ENCODE measurements at regions not wholly inside any gene's neighbourhood (a gene's known extent, or its start where the extent isn't known, plus 50 kb on each side); places are given as distances from the start of the nearest gene placed in this dataset.

DNA sequence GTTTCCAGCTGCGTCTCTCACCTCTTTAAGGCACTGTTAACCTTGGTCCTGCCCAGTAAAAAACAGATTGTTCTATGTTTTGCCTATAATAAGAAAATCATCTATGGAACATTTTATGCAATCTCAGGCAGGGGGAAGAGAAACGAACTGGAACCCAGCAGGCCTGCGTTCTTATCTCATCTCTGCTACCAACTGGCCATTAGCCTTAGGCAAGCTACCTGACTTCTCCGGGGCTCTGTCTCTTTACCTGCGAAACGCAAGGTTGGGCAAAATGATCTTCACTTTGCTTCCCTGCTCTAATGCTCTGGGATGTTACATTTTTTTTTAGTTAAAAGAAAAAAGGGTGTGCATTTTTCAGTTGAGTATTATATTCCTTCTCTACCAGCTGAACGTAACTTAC lies 70.5 kb upstream of the WIPF1 start:
- no peak for DNase-seq (ENCODE audit: low spot score)

DNA sequence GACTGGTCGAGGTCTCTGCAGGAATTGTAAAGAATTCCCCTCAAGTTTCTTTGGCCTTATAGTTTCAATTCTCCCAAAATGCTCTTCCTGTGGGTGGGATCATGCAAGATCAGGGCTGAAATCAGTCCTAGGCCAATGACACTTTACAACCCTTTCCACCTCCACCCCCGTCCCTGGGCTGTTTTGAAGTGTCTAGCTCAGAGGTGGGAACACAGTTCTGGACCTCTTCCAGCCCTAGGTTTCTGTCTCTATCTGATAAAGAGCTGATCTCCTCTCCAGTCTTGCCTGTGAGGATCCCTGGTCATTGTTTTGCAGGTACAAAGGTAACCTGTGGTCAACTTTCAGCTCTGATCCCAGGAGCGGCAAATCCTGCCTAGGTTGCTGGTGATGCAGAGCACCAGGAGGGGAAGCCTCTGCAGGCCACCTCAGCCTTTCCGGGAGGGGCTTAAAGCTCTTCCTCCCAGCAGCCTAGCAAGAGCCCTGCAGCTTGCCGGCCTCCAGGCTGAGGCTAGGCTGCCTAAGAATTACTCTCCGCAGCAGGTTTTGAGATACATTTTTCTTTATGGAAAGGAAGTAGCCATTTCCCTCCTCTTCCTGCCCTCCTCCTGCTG lies 69.8 kb upstream of the WIPF1 start:
- peak; percentile 11 for DNase-seq (ENCODE audit: low spot score)

DNA sequence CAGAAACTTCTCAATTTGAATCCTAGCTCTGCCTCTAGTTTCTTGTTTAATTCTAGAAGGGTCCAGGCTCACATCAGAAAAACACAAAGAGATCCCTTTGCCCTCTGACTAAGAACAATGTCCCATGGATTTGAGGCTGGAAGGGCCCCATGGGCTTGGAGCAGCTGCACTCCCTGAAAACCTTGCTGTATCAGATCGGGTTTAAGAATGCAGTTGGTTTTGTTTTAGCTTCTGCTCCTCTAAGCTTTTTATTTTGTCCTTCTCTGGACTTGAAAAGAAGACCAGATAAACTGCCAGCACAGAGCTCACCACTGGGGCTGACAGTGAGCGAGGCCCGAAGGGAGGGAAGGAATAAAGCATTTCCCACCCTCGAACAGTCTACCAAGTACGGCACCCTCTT lies 69.2 kb upstream of the WIPF1 start:
- peak; percentile 29 for DNase-seq (ENCODE audit: low spot score)

DNA sequence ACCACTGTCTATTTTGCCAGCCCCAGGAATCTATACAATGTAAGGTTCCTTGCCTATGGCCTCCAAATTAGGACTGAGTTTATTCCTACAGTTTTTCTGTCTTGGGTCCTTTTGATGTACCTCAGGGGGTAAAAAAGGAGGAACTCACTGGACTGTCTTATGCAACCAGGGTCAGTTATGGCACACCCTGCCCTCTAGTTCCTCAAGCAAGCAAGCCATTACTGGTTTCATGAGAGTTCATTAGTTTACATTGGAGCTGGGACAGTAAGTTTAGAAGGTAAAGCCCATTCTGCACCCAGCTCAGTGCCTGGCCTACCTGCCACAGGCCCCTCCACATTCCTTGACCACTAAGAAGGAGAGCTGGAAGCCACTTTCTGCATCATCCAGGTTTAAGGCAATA lies 68.7 kb upstream of the WIPF1 start:
- no peak for DNase-seq (ENCODE audit: low spot score)

DNA sequence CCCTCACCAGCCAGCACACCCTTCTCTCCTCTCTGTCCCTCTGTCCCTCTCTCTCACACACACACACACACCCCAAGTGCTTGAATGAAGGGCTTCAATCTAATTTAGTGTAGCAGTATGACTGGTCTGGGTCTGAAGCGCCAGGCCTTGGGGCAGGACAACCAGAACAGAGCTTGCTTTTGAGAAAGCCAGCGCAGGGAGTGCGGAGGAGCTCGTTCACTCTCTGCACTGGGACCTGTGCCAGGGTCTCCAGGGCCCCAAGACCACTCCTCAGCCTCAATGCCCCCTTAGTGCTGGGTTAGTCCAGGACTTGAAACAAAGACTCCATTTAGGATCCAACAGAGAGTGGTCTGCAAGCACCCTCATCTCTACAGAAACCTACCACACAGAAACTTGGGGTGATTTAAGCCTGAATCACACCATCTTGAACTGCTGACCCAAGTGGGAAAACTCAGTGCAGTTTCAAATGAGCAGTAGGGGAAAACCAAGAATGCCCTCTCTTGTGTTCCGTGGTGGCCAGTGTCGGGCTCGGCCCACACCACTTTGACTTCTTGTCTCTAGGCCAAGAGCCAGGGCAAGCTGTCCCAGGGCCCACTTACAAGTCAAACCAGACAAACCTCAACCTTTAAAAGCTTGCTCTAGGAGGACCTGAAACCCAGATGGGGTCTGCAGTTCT lies 66.6 kb upstream of the WIPF1 start:
- no peak for DNase-seq (ENCODE audit: low spot score)

DNA sequence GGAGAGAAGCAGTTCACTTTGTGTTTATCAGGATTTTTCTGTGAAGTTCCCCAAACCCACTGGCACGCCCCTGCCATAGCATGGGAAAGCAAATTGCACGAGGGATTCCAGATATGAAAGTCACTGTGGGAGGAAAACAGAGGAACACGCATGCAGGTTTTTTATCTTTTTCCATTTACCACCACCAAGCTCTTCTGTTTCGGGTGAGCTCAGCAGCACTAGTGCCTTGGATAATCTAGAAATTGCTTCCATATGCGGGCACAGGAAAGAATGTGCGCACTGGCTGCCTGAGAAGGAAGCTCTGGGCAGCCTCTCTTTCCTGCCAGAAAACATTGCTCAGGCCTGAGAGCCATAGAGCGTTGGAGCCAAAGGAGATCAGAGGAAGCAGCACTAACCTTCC lies 65.9 kb upstream of the WIPF1 start:
- DNase-seq (ENCODE audit: low spot score): peak; percentile 88

DNA sequence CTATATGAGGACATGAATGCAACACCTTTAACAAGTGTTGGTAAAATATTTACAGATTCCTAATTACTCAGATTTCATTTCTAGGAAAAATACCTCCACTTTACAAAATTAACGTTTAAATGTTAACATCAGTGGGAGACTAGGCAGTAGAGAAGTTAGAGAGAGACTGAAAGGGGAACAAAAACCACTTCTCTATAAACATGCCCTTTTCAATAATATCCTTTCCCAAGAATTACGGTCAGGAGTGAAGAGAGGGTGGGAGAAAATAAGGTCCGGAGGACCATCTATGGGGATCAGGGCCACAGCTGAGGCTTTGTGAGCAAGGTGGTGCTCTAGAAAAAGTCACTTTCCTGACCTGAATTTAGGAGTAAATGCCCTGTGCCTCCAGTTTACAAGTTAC lies 65.3 kb upstream of the WIPF1 start:
- no peak for DNase-seq (ENCODE audit: low spot score)

DNA sequence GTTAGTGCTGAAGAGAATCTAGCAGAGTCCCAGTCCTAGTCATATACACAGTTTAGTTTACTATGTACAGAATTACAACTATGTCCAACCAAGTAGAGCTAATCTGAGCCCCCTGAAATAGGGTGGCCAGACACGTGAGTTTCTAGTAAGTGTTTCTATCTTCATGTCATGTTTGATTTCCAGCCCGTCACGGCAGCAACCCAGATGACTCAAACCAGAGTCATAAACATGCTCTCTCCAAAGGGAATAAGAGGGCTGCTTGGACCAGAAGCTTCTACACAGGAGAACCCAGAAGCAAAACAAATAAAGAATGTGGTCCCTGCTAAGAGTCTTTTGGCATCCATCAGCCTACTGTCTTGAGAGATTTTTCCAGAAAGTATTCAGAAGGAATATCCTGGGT lies 64.9 kb upstream of the WIPF1 start:
- peak; percentile 70 for DNase-seq (ENCODE audit: low spot score)

DNA sequence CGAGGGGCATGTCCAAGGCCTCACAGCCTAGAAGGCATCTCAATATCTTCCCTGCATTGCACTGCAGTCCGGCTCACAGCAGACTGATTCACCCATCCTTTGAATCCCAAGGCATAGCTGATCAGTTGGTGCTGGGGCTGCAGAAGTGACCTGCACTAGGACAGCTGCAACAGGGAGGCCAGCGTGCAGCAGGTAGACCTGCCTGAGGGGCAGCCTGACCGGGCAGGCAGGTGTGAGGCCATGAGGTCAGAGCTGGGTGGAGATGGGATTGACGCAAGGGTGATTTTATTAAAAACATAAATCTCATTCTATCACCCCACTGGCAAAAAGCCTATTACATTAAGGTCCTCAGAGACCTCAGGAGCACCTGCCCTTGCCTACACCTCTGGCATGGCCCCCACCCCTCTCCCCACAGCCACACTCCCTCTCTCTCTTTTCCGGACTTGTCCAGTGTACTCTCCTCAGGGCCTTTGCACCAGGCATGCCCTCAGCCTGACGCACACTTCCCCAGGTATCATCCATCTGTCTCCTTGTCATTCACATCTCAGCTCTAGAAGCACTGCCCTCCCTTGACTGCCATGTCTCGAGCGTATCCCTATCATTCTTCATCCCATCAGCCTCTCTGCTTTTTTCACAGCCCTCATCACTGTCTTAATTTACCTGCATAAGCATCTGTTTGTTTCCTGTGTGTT lies 63.5 kb upstream of the WIPF1 start:
- no peak for DNase-seq (ENCODE audit: low spot score)

DNA sequence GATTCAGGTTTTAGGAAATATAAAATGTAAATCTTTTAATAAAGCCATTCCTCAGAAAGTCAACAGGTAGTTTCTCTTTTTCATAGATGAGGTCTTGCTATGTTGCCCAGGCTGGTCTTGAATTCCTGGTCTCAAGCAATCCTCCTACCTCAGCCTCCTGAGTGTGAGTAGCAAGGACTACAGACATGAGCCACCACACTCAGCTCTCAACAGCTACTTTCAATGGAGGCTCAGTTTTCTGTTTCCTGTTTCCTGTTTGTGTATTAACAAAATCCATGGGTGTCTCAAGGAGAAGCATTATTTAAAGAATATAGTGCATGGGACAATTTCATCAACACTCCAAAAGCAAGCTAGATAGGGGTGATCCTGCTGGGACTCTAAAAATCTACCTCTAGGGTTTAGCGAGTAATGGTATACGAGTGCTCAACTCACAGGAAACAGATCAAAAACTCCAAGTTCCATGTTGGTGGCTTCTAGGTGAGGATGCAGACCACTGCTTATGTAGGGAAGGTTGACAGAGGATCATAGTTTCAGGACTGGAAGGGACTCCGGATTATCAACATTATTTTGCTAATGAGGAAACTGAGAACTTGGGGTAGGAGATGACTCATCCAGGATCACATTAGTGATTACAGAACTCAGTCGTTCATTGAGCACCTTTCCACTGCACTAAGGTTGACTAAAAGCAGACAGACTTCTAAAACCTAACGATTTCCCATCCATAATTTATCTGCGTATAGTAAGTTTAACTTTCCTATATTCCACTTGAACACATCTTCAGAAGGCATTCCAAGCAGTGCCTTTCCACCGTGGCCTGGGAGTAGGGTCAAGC lies 61.7 kb upstream of the WIPF1 start:
- DNase-seq (ENCODE audit: low spot score): no peak

DNA sequence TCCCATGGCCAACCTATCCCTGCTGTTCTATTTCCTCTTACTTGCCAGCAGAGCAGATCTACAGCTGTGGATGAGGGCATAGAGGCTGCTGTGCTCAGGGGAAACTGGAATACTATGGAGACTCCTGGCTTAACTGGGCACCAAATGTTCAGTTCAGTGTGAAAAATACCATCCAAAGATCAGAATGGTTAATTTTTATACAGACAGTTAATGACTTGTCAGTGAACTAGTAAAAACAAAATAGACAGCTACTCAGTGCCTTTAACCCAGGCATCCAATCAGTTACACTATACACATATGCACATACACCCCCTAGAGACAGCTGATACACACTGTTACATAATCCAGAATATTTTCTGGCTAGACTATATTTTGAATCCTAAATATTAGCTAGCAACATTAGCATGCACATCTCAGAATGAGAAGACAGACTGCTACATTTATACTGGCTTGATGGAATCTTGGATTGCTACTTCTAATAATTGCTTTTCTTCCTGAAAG lies 59.1 kb upstream of the WIPF1 start:
- no peak for DNase-seq (ENCODE audit: low spot score)

DNA sequence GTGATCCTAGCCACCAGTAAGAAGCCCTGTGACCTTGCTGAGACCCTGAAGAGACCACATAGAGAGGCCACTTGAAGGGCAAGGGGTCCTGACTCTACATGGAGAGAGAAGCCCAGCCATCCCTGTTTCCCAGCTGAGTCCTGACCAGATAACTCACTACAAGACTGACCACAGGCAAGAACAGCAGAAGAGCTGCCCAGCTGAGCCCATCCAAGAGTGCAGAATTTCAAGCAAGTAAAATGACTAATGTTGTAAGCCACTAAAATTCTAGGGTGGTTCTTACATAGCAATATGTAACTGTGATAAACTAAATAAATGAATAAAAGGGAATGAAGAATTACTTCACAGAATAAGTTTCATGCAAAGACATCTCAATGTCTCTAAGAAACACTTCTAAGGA lies 58.4 kb upstream of the WIPF1 start:
- DNase-seq (ENCODE audit: low spot score): no peak

DNA sequence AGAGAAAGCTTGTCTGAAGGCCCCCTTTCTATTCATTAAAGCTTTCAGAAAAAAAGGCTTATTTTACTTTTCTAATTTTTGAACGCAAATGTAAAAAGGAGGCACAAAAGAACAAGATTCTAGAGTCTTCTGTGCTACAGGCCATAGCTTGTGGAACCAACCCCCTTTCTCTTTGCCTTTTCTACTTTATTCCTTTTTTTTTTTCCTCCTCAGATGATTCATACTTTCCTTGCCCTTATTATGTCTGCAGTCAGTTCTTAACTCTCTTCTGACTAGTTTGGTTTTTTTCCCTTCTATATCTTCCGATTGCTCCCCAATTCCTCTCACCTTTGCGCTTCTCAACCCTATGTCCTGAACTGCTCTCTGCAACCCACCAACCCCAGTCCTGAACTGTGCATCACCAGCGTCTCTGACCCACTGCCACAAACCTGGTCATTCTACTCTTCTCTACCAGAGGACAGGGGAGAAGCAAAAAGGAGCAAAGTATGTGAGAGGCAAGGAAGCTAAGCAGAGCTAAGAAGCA lies 56.9 kb upstream of the WIPF1 start:
- peak; percentile 41 for DNase-seq (ENCODE audit: low spot score)

DNA sequence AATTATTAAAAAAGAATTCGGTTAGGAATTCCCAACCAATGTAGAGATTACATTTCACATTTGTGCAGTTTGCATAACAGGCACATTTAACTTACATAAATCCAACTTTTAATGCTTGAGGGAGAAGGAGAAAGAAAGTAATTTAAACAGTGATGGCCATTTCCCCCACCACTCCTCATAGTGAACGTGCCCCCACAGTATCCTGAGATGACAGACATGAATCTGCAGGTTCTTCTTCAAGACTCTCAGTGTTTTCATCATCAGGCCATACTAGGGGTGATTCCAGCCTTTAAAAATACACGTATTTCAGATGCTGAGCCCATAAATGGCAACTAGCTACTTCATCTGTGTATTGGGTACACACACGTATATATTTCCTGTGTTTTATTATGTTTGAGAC lies 51.3 kb upstream of the WIPF1 start:
- no peak for DNase-seq (ENCODE audit: low spot score)

All from GM03348 (cell line).